GM12878 (cell line): ENCODE measurements at regions not wholly inside any gene's neighbourhood (a gene's known extent, or its start where the extent isn't known, plus 50 kb on each side); places are given as distances from the start of the nearest gene placed in this dataset.

Experiments
- ATAC-seq: fragments of 200-7000 bp; cut with Tn5 transposase; 3 replicates; pipeline ENCODE4 v1.9.1; 2020; ENCODE audit warnings: mild to moderate bottlenecking, moderate library complexity
- BruUV-seq: library from RNA; stranded (reverse); fragments of 400-500 nt; replicated peaks from 2 replicates; lab custom pipeline; 2021; lab: Mats Ljungman, UMichigan
- CTCF ChIA-PET: fragments of 300-600 bp; sonication (Branson Sonifier 250); formaldehyde crosslinking; extraction: SDS; loops from one replicate; lab custom pipeline; 2021; ENCODE audit warnings: inconsistent platforms; lab: Yijun Ruan, JAX
- POLR2A ChIA-PET: fragments of 350-600 bp; formaldehyde crosslinking; extraction: SDS; loops from one replicate; lab custom pipeline; 2021; ENCODE audit warnings: inconsistent platforms; lab: Charles Lee
- RAD21 ChIA-PET: fragments of 300-600 bp; sonication (Branson Sonifier 250); formaldehyde crosslinking; loops from one replicate; lab custom pipeline; 2023; ENCODE audit warnings: antibody characterized with exemption; ENCODE audit not compliant: unreplicated experiment; lab: Charles Lee
- SMC1A ChIA-PET: fragments of 300-600 bp; sonication (Branson Sonifier 250); formaldehyde crosslinking; loops from one replicate; lab custom pipeline; 2023; ENCODE audit not compliant: unreplicated experiment, uncharacterized antibody; lab: Charles Lee
- DNase-seq: peaks from one replicate; pipeline ENCODE4 v3.0.0-alpha.2; 2011; ENCODE audit warnings: low read depth, low spot score
- FAIRE-seq: peaks from 3 replicates; lab custom pipeline; 2011; peaks lifted over from hg19 to GRCh38; lab: Jason Lieb, UNC
- H2AFZ ChIP-seq: 2 replicates; pipeline ENCODE4 v1.6.0; 2011; ENCODE audit warnings: low read depth, low read length, control low read depth; ENCODE audit not compliant: control insufficient read depth
- H3K27ac ChIP-seq: 2 replicates; pipeline ENCODE4 v1.5.1; 2011; ENCODE audit warnings: control low read depth; ENCODE audit not compliant: control insufficient read depth, insufficient read depth
- H3K27me3 ChIP-seq, 2 experiments: replicated peaks in 1 of 2; 2 replicates each; pipeline versions ENCODE4 v1.6.0 to v1.6.1; 2011; ENCODE audit warnings: low read length in 1 of 2; ENCODE audit not compliant: control insufficient read depth in 2 of 2, insufficient read depth in 2 of 2
- H3K36me3 ChIP-seq, 2 experiments: 2 replicates each; pipeline ENCODE4 v1.5.1; 2011; ENCODE audit warnings: low read length in 1 of 2; ENCODE audit not compliant: control insufficient read depth in 2 of 2, insufficient read depth in 2 of 2
- H3K4me1 ChIP-seq: 2 replicates; pipeline ENCODE4 v1.6.1; 2011; ENCODE audit warnings: mild to moderate bottlenecking, low read length, moderate library complexity, mixed read lengths; ENCODE audit not compliant: control insufficient read depth, insufficient read depth
- H3K4me2 ChIP-seq: 2 replicates; pipeline ENCODE4 v1.6.0; 2011; ENCODE audit warnings: control low read depth; ENCODE audit not compliant: control insufficient read depth, insufficient read depth
- H3K4me3 ChIP-seq: fragments of 200-600 bp; sonication (generic); 2 replicates; pipeline ENCODE4 v1.5.1; 2016
- H3K79me2 ChIP-seq: 2 replicates; pipeline ENCODE4 v1.6.0; 2011; ENCODE audit warnings: low read length; ENCODE audit not compliant: control insufficient read depth, insufficient read depth
- H3K9ac ChIP-seq: 2 replicates; pipeline ENCODE4 v1.8.0; 2011; ENCODE audit warnings: low read length, control low read depth, mixed read lengths; ENCODE audit not compliant: control insufficient read depth, insufficient read depth
- H3K9me3 ChIP-seq: replicated peaks from 3 replicates; pipeline ENCODE4 v1.5.1; 2011; ENCODE audit warnings: mild to moderate bottlenecking, low read length; ENCODE audit not compliant: control insufficient read depth, insufficient read depth
- H4K20me1 ChIP-seq: 2 replicates; pipeline ENCODE4 v1.6.0; 2011; ENCODE audit not compliant: control insufficient read depth, insufficient read depth
- BMI1 ChIP-seq: fragments of 450-650 bp; IDR thresholded peaks from 2 replicates; pipeline ENCODE4 v1.6.1; 2016; ENCODE audit warnings: mild to moderate bottlenecking, moderate library complexity, borderline replicate concordance
- CEBPZ ChIP-seq: fragments of 150-350 bp; IDR thresholded peaks from 2 replicates; pipeline ENCODE4 v1.6.1; 2016; ENCODE audit warnings: low read depth, low read length
- CHD4 ChIP-seq: fragments of 200-600 bp; sonication (generic); IDR thresholded peaks from 2 replicates; pipeline ENCODE4 v1.6.1; 2016; ENCODE audit warnings: mild to moderate bottlenecking
- EZH2 ChIP-seq: IDR thresholded peaks from 2 replicates; pipeline ENCODE4 v1.6.1; 2012; ENCODE audit warnings: low read depth, mild to moderate bottlenecking, control low read depth, inconsistent platforms, low read length, borderline replicate concordance; ENCODE audit not compliant: control insufficient read depth
- LARP7 ChIP-seq: fragments of 450-650 bp; IDR thresholded peaks from 2 replicates; pipeline ENCODE4 v1.6.1; 2017; ENCODE audit warnings: mild to moderate bottlenecking
- MTA2 ChIP-seq: fragments of 450-650 bp; IDR thresholded peaks from 2 replicates; pipeline ENCODE4 v1.6.1; 2016; ENCODE audit warnings: low read depth, mild to moderate bottlenecking, moderate library complexity
- MYB ChIP-seq: fragments of 150-350 bp; IDR thresholded peaks from 2 replicates; pipeline ENCODE4 v1.6.1; 2014; ENCODE audit warnings: mild to moderate bottlenecking, low read depth, low read length, borderline replicate concordance
- NFXL1 ChIP-seq: fragments of 450-650 bp; IDR thresholded peaks from 2 replicates; pipeline ENCODE4 v1.6.1; 2017; ENCODE audit warnings: antibody characterized with exemption, mild to moderate bottlenecking, borderline replicate concordance
- SKIL ChIP-seq: fragments of 450-650 bp; IDR thresholded peaks from 2 replicates; pipeline ENCODE4 v1.6.1; 2017; ENCODE audit warnings: mild to moderate bottlenecking, low read depth, inconsistent platforms; ENCODE audit not compliant: poor library complexity, severe bottlenecking
- TCF12 ChIP-seq: IDR thresholded peaks from 2 replicates; pipeline ENCODE4 v1.6.1; 2011; ENCODE audit warnings: low read depth, mild to moderate bottlenecking, low read length
- TCF3 ChIP-seq: IDR thresholded peaks from 2 replicates; pipeline ENCODE4 v1.6.1; 2012; ENCODE audit warnings: low read depth, mild to moderate bottlenecking, low read length, borderline replicate concordance; ENCODE audit not compliant: insufficient read depth
- ZNF622 ChIP-seq: fragments of 450-650 bp; IDR thresholded peaks from 2 replicates; pipeline ENCODE4 v1.6.1; 2017; ENCODE audit warnings: mild to moderate bottlenecking, inconsistent platforms
- in situ Hi-C: fragments of 300-500 bp; cut with MboI; formaldehyde crosslinking; loops from 9 replicates; pipeline ENCODE4 v1.14.3; 2018; ENCODE audit warnings: mixed read lengths
- intact Hi-C: fragments of 100-400 bp; cut with micrococcal nuclease; formaldehyde crosslinking; loops from one replicate; pipeline ENCODE4 v1.14.2; 2022; ENCODE audit not compliant: unreplicated experiment

- ChIA-PET CTCF (interaction anchor here (1.2 to 4.9 kb wide), 4 partner anchors 15 to 639 kb away, joined by 3 to 59 read pairs (median 11); no protein-coding TSS in a partner anchor), SMC1A (interaction anchor here (1.8 to 3.8 kb wide), 2 partner anchors 15 to 639 kb away, joined by 5 to 37 read pairs; no protein-coding TSS in a partner anchor), POLR2A (no interaction called here), RAD21 (no interaction called here)
- FAIRE-seq (no peak), DNase-seq (no peak), ATAC-seq (no peak)
- H3K4me3 ChIP-seq: no peak overlapping the region
- H3K36me3 ChIP-seq: no peaks in the 10 kb centered on the region
- H4K20me1 ChIP-seq: no peaks in the 10 kb centered on the region
- H3K4me2 ChIP-seq: no peak overlapping the region
- no peak overlapping the region for H3K9ac ChIP-seq
- no peaks in the 10 kb centered on the region for H3K4me1 ChIP-seq
- TF ChIP-seq ZNF622 (no peak), MTA2 (no peak), EZH2 (no peak), NFXL1 (no peak), CHD4 (no peak), TCF12 (no peak), SKIL (no peak), LARP7 (no peak), MYB (no peak), CEBPZ (no peak), BMI1 (no peak), TCF3 (no peak)
- H3K79me2 ChIP-seq: no peaks in the 10 kb centered on the region
- intact Hi-C loops (no loop called here), in situ Hi-C loops (loop anchor here (10.0 kb wide), 1 partner anchor 805 kb away; no protein-coding TSS in a partner anchor)
- no TSS peak for BruUV-seq
- no peaks in the 10 kb centered on the region for H3K9me3 ChIP-seq
- no peak overlapping the region for H2AFZ ChIP-seq
- no peak overlapping the region for H3K27ac ChIP-seq
- H3K27me3 ChIP-seq: no peaks in the 10 kb centered on the region
Observed at GRCh38 chr3:168850109-168850508, 754.4 kb upstream of the GOLIM4 start.
